HepG2 (cell line): ENCODE measurements at regions not wholly inside any gene's neighbourhood (a gene's known extent, or its start where the extent isn't known, plus 50 kb on each side); places are given as distances from the start of the nearest gene placed in this dataset.

Experiments used
- ATAC-seq: fragments of 200-7000 bp; cut with Tn5 transposase; 3 replicates; pipeline ENCODE4 v1.9.1; 2020; ENCODE audit warnings: mild to moderate bottlenecking, moderate library complexity
- BruUV-seq: library from RNA; stranded (reverse); fragments of 400-500 nt; replicated peaks from 2 replicates; lab custom pipeline; 2021; lab: Mats Ljungman, UMichigan
- CTCF ChIA-PET: fragments of 300-600 bp; formaldehyde crosslinking; extraction: SDS; loops from one replicate; lab custom pipeline; 2021; ENCODE audit warnings: low total read pairs, inconsistent platforms, low intra/inter-chr PET ratio; lab: Yijun Ruan, JAX
- POLR2A ChIA-PET: fragments of 350-600 bp; sonication (Branson Sonifier 250); formaldehyde crosslinking; loops from one replicate; lab custom pipeline; 2020; ENCODE audit warnings: antibody characterized with exemption, inconsistent platforms; lab: Yijun Ruan, JAX
- DNase-seq: peaks from one replicate; pipeline ENCODE4 v3.0.0-alpha.2; 2015; ENCODE audit warnings: low spot score
- FAIRE-seq: peaks from 3 replicates; lab custom pipeline; 2011; peaks lifted over from hg19 to GRCh38; lab: Jason Lieb, UNC
- H2AFZ ChIP-seq: one replicate; pipeline ENCODE4 v1.6.1; 2011; ENCODE audit warnings: low read length, inconsistent platforms
- H3K27ac ChIP-seq: fragments of 300-600 bp; 3 replicates; pipeline ENCODE4 v1.8.0; 2011; ENCODE audit warnings: mixed run types, mild to moderate bottlenecking, mixed read lengths, low read length, inconsistent platforms; ENCODE audit not compliant: insufficient read depth; ENCODE audit errors: extremely low read length
- H3K27me3 ChIP-seq, 2 experiments: fragments of 200-600 bp in 1 of 2; 2 replicates in 1 of 2; 3 replicates in 1 of 2; pipeline versions ENCODE4 v1.6.0 to v1.8.0; 2011; ENCODE audit warnings: low read length in 2 of 2, mild to moderate bottlenecking in 2 of 2, moderate library complexity in 2 of 2, inconsistent platforms in 1 of 2; ENCODE audit not compliant: insufficient read depth in 2 of 2, control insufficient read depth in 1 of 2
- H3K36me3 ChIP-seq, 2 experiments: fragments of 200-600 bp in 1 of 2; replicated peaks in 1 of 2; 2 replicates in 1 of 2; 3 replicates in 1 of 2; pipeline versions ENCODE4 v1.5.1 to v1.8.0; 2011; ENCODE audit warnings: low read length in 2 of 2, inconsistent platforms in 1 of 2; ENCODE audit not compliant: insufficient read depth in 2 of 2, control insufficient read depth in 1 of 2
- H3K4me1 ChIP-seq: 2 replicates; pipeline ENCODE4 v1.5.1; 2012; ENCODE audit warnings: low read length, inconsistent platforms; ENCODE audit not compliant: insufficient read depth
- H3K4me2 ChIP-seq: 2 replicates; pipeline ENCODE4 v1.6.0; 2011; ENCODE audit warnings: low read depth, low read length, inconsistent platforms
- H3K4me3 ChIP-seq, 3 experiments: fragments of 200-600 bp in 1 of 3; sonication (generic), shearing (Covaris generic) in 1 of 3; replicated peaks in 1 of 3; 2 replicates each; pipeline ENCODE4 v1.5.1; 2011 to 2016; ENCODE audit warnings: low read length in 3 of 3, inconsistent platforms in 2 of 3, low read depth in 2 of 3, mild to moderate bottlenecking in 2 of 3, control low read depth in 1 of 3, mixed read lengths in 1 of 3; ENCODE audit not compliant: insufficient read depth in 1 of 3
- H3K79me2 ChIP-seq: one replicate; pipeline ENCODE4 v1.6.1; 2011; ENCODE audit warnings: low read length, inconsistent platforms; ENCODE audit not compliant: insufficient read depth
- H3K9ac ChIP-seq: 2 replicates; pipeline ENCODE4 v1.6.0; 2011; ENCODE audit warnings: mild to moderate bottlenecking, low read depth, low read length, inconsistent platforms; ENCODE audit not compliant: insufficient read depth
- H3K9me3 ChIP-seq: 2 replicates; pipeline ENCODE4 v1.5.1; 2012; ENCODE audit warnings: mild to moderate bottlenecking, low read length
- H4K20me1 ChIP-seq: 2 replicates; pipeline ENCODE4 v1.6.0; 2011; ENCODE audit warnings: inconsistent platforms, mild to moderate bottlenecking, low read length, moderate library complexity; ENCODE audit not compliant: insufficient read depth
- ARNTL ChIP-seq: sonication (generic); formaldehyde crosslinking; IDR thresholded peaks from 2 replicates; pipeline ENCODE4 v1.4.0; 2020; ENCODE audit warnings: mild to moderate bottlenecking, missing genetic modification reagents
- ATF6 ChIP-seq: sonication (generic); formaldehyde crosslinking; conservative IDR thresholded peaks from 2 replicates; pipeline ENCODE4 v1.4.0; 2020; ENCODE audit warnings: missing genetic modification reagents
- E2F1 ChIP-seq: sonication (generic); formaldehyde crosslinking; IDR thresholded peaks from 2 replicates; pipeline ENCODE4 v1.5.0; 2020; ENCODE audit warnings: missing genetic modification reagents
- FOXK2 ChIP-seq: fragments of 450-650 bp; IDR thresholded peaks from 2 replicates; pipeline ENCODE4 v1.6.1; 2016
- PLRG1 ChIP-seq: fragments of 450-650 bp; conservative IDR thresholded peaks from 2 replicates; pipeline ENCODE4 v1.6.1; 2016
- RFX5 ChIP-seq: IDR thresholded peaks from 2 replicates; pipeline ENCODE4 v1.6.1; 2011; ENCODE audit warnings: low read depth, low read length, improper control_type of control experiment
- SALL1 ChIP-seq: sonication (generic); formaldehyde crosslinking; IDR thresholded peaks from 2 replicates; pipeline ENCODE4 v1.8.0; 2022; ENCODE audit warnings: mild to moderate bottlenecking, missing genetic modification reagents
- XRCC5 ChIP-seq: fragments of 200-400 bp; formaldehyde crosslinking; optimal IDR thresholded peaks from 2 replicates; pipeline ENCODE3; 2017; ENCODE audit warnings: mild to moderate bottlenecking, low read length
- ZBTB7B ChIP-seq: sonication (generic); formaldehyde crosslinking; IDR thresholded peaks from 2 replicates; pipeline ENCODE4 v1.4.0; 2020; ENCODE audit warnings: missing genetic modification reagents
- ZNF17 ChIP-seq: sonication (generic); formaldehyde crosslinking; IDR thresholded peaks from 2 replicates; pipeline ENCODE4 v1.5.0; 2020; ENCODE audit warnings: mild to moderate bottlenecking, missing genetic modification reagents
- ZNF253 ChIP-seq: sonication (generic); formaldehyde crosslinking; IDR thresholded peaks from 2 replicates; pipeline ENCODE4 v1.8.0; 2022; ENCODE audit warnings: mild to moderate bottlenecking, missing genetic modification reagents, borderline replicate concordance
- ZNF274 ChIP-seq: sonication (generic); formaldehyde crosslinking; IDR thresholded peaks from 2 replicates; pipeline ENCODE4 v1.5.1; 2020; ENCODE audit warnings: mild to moderate bottlenecking, missing genetic modification reagents
- ZNF280D ChIP-seq: sonication (generic); formaldehyde crosslinking; IDR thresholded peaks from 2 replicates; pipeline ENCODE4 v1.5.1; 2020; ENCODE audit warnings: mild to moderate bottlenecking, missing genetic modification reagents
- ZNF33A ChIP-seq: sonication (generic); formaldehyde crosslinking; IDR thresholded peaks from 2 replicates; pipeline ENCODE4 v1.5.1; 2020; ENCODE audit warnings: missing genetic modification reagents, mild to moderate bottlenecking, moderate library complexity, borderline replicate concordance
- ZNF512B ChIP-seq: sonication (generic); formaldehyde crosslinking; IDR thresholded peaks from 2 replicates; pipeline ENCODE4 v1.5.1; 2020; ENCODE audit warnings: missing genetic modification reagents, mild to moderate bottlenecking, borderline replicate concordance
- ZNF839 ChIP-seq: sonication (generic); formaldehyde crosslinking; IDR thresholded peaks from 2 replicates; pipeline ENCODE4 v1.4.0; 2020; ENCODE audit warnings: missing genetic modification reagents, mild to moderate bottlenecking, borderline replicate concordance
- in situ Hi-C: cut with HindIII; loops from 2 replicates; pipeline ENCODE4 v1.10.0; 2017; ENCODE audit warnings: low pct_unique_long_range_greater_than_20kb; ENCODE audit not compliant: extremely low pct_ligation_motif_present
- intact Hi-C: fragments of 100-400 bp; cut with micrococcal nuclease; formaldehyde crosslinking; loops from one replicate; pipeline ENCODE4 v1.10.0; 2022; ENCODE audit not compliant: unreplicated experiment

GRCh38 chr4:152239216-152239615, 296.7 kb downstream of the FBXW7 start:
- H3K27me3 ChIP-seq: peaks cover 0 to 10% of the 10 kb centered on the region in 2 experiments; a peak in 2 of 5 replicates
- no peaks in the 10 kb centered on the region for H3K36me3 ChIP-seq
- H3K4me1 ChIP-seq: no peaks in the 10 kb centered on the region
- no peaks in the 10 kb centered on the region for H3K9me3 ChIP-seq
- no peak overlapping the region for H2AFZ ChIP-seq
- H3K4me3 ChIP-seq: no peak overlapping the region
- BruUV-seq: no TSS peak
- FAIRE-seq (no peak), DNase-seq (no peak), ATAC-seq (no peak)
- CTCF ChIA-PET: no interaction called here
- intact Hi-C loops: no loop called here
- H3K27ac ChIP-seq: no peak overlapping the region
- no peaks in the 10 kb centered on the region for H3K79me2 ChIP-seq
- H4K20me1 ChIP-seq: no peaks in the 10 kb centered on the region
- H3K9ac ChIP-seq: no peak overlapping the region
- in situ Hi-C loops: no loop called here
- POLR2A ChIA-PET: no interaction called here
- no peak overlapping the region for H3K4me2 ChIP-seq
- no peak for TF ChIP-seq E2F1 (CRISPR knock-in tag)
- TF ChIP-seq ZNF17 (CRISPR knock-in tag): no peak
- TF ChIP-seq ATF6 (CRISPR knock-in tag): no peak
- TF ChIP-seq ZNF253 (CRISPR knock-in tag): no peak
- TF ChIP-seq ZNF274 (CRISPR knock-in tag): no peak
- no peak for TF ChIP-seq XRCC5
- TF ChIP-seq ZNF512B (CRISPR knock-in tag): no peak
- TF ChIP-seq FOXK2: no peak
- TF ChIP-seq ZNF839 (CRISPR knock-in tag): no peak
- no peak for TF ChIP-seq ZBTB7B (CRISPR knock-in tag)
- TF ChIP-seq RFX5: no peak
- no peak for TF ChIP-seq SALL1 (CRISPR knock-in tag)
- no peak for TF ChIP-seq PLRG1
- no peak for TF ChIP-seq ZNF280D (CRISPR knock-in tag)
- no peak for TF ChIP-seq ZNF33A (CRISPR knock-in tag)
- no peak for TF ChIP-seq ARNTL (CRISPR knock-in tag)
